ENCODE measurements at regions not wholly inside any gene's neighbourhood (a gene's known extent, or its start where the extent isn't known, plus 50 kb on each side); places are given as distances from the start of the nearest gene placed in this dataset.

DNA sequence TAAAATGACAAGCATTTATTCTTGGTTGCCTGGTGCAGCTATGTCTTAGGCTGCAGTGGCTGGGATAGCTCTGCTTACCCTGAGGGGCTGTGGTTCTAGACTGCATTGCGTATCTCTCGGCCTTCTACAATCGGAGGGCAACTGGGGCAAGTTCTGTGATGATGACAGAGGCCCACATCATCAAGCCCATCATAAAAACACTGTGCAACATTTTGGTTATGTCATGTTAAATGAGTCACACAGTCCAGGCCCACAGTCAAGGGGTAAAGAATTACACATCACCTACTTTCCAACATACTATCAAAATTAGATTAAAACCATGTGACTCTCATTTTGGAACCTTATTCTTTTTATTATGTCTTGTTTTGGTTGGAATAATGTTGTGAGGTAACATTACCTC is 120.2 kb upstream of the GUCY1A1 start:
- DNase-seq: no peak

DNA sequence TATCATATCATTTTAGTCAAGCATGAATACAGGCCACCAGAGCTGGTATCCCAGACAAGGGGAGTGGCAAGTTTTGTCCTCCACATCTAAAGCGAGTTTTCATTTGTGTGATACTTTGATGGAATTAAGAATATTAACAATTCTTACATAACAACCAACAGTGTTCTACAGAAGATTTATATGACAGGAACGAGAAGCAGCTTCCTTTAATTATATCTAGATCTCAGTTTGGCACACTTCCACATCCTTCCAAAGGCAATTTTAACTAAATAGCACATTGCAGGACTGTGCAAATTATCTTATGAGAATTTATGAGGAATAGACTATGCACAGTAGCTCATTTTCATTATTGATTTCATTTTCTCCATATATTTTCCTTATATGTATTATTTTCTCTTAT is 121.2 kb upstream of the GUCY1A1 start:
- no peak for DNase-seq

DNA sequence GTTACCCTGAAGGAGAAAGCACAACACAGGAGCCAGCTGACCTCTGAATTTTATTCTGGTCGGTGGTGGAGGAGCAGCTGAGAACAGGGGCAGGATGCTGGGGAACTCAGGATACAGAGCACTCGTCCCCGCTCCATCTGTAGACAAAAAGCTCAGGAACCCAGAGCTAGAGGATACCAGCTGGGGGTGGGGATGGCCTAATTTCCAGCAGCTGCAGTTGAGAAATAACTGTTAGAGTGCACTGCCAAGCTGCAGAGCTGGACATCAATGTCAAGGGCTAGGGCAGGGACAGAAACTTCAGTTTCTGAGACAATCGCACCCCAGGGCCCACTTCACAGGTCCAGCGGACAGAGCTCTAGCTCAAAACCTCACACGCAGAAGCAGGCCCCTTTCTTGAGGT is 122.1 kb upstream of the GUCY1A1 start:
- DNase-seq: no peak

DNA sequence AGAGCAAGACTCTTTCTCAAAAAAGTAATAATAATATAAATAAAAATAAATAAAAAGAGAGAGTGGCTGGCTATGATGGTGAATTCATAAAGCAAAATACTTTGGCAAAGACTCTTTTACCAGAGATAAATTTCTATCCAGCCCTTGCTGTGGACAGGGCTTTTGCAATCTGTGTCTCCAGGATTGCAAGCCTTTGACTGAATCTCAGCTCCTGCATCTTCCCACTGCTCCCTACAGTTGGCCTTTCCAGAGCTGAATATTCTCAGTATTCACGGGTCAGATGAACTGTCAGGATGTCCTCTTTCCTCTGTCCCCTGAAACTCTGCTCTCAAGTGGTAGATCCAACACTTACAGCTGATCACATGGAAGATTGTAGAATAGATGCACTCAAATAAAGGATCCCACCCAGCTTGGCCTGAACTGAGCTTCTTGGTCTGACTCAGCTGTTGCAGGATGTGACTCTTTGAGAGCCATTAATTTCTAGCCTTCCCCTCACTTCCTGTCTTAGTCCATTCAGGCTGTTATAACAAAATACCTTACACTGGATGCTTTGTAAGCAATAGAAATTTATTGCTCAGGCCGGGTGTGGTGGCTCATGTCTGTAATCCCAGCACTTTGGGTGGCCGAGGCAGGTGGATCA is 123.4 kb upstream of the GUCY1A1 start:
- DNase-seq: no peak

DNA sequence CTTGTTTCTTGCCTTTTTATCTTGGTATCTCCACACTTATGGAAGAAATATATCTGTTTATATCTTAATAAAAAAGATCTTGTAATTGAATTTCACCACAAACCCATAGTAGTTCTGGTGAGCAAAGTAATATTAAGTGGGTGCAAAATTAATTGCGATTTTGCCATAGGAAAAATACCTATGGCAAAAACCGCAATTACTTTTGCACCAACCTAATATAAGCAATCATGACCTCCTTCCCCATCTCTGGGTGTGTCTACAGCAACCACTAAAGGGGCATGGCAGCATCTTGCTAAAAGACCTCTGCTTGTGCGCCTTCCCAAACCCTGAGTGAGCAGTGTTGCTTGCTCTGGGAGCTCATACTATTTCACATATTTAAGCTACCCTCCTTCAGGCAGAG is 124.2 kb upstream of the GUCY1A1 start:
- no peak for DNase-seq

DNA sequence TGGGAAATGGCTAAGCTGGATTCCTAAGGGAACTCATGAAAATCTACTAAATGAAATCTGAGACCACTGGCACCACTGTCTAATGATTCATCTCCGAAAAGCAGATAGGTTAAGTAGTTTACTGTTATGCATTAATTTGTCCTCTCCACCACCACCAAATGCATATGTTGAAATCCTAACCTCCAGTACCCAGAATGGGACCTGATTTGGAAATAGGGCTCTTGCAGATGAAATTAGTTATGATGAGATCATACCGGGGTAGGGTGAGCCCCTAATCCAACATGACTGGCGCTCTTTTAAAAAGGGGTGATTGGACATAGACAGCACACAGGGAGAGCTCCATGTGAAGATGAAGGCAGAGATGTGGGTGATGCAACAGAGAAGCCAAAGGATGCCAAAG is 124.9 kb upstream of the GUCY1A1 start:
- DNase-seq: no peak

DNA sequence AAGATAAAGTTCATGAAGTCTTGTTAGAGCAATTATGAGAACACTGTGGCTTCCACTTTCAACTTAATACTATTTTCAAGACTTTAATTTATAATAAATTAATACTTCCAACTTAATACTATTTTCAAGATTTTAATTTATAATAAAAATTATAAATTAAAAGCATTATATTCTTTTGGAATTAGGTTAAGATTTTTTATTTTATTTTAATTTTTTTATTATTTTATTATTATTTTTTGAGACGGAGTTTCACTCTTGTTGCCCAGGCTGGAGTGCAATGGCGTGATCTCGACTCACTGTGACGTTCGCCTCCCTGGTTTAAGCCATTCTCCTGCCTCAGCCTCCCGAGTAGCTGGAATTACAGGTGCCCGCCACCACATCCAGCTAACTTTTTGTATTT is 126.0 kb upstream of the GUCY1A1 start:
- DNase-seq: no peak

DNA sequence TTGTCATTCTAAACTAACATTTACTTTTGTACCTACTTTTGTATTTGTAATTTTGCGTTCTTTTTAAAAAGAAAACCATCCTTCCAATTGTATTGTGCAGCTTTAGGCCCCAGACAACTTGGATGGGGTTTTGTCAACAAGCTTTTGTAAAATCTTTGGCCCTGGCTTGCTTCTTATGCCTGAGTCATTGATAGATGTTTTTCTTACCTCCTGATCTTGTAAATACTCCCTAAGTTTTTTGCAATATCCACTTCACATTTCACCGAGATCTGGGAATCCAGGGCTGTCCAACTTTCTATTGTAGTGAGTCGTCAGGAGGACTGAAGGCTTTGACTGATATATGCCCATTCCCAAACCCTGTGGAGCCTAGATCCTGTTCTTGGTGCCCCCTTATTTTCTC is 126.9 kb upstream of the GUCY1A1 start:
- no peak for DNase-seq

DNA sequence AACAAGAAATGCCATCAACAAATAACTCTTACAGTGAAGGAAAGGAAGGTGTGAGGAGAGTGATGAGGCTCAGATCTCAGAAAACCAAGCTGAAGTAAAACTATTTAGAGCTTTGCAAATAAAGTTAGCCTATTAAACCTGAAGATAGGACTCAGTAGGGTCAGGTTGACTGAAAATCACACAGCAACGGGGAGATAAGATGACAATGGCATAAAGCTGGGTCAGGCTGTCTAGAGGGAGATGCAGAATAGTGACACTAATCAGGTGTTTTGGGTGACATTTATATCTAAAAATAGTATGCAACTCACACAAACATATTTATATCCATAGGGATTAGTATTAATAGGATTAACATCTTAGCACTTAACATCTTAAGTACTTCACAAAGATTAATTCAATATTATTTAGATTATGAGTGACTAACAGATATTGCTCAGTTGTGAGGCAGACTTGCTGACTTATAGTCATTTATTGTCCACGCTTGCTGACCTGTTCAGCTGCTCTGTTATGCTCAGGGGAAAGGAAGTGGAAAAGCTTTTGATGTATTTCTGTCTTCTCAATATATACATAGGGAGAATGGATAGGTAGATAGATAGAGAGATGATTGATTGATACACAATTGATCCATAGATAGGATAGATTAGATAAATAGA is 130.7 kb upstream of the GUCY1A1 start:
- DNase-seq: no peak

DNA sequence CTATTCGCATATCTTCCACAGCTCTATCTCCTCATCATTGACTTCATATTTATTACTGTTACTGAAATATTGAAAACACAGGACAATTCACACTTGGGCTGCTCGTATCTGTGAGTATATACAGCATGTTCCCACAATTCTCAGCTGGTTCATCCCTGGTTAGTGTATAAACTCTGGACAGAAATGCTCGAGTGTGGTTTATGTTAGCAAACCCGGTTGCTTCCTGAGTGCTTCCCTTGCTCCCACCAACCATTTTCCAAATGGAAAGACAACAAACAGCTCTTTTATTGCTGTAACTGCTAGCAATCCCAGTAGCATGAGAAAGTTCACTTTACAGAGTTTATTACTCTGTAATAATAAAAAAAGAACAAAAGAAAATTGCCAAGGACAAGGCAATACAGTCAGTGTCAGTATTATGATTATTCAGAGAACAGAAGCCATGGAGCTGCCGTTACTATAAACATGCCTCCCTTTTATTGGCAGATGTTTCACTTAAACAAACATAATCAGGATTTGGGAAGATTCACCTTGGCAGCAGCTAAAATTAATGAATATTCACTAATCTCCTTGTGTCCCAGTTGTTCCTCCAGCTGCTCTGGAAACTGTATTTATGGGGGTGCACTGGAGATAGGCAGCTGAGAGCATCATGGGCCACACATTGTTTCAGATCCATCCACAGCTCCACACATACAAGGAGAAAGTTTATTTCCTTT is 134.1 kb upstream of the GUCY1A1 start:
- no peak for DNase-seq

DNA sequence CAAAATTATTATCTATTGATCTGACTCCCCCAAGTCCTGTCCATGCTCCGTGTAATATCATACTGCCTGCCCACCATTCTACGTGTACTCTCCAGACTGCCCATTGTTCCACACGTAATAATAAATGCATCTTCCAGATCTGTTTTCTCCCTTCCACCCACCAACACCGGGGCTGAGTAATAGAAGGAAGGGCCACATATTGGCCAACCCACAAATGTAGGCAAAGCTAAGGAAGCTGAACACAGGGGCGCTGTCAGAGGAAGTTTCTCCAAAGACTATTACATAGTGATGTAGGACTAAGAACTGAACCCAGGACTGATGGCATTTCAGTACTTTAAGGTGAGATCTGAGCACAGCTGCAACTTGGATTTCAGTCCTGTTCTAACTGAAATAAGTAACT is 135.8 kb upstream of the GUCY1A1 start:
- no peak for DNase-seq

DNA sequence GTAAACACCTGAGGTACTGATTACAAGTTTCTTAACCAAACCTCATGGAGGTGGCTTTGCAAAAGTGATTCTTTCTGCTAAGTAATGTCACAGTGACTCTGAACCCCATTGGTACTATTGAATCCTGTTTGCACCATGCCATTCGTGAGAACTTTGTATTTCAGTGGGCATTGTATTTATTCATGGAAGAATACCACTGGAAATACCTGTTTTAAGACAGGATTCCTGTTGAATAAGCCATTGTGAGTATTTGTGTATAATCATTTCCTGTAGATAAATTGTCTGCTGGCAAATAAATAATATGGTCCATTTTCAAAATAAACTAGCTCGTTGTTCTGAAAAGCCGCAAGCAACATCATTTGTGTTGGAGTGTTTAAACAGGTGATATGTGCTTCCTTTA is 136.4 kb upstream of the GUCY1A1 start:
- DNase-seq: no peak

DNA sequence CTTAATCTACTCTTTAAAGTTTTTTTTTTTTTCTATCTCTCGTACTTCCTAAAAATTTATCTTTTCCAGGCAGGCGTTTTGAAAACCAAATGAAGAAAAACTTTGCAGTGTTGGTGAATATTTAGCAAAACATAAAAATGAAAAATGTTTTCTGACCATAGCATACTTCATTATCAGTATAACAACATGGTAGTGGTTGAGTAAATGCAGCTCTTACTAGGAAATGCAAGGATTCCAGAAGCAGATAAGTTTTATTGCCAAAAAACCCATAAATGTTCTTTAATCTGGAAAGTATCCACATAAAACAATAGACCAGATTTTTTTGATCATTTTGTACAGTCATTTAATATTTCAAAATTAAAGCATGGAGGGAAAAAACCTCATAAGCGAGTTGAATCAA is 136.9 kb upstream of the GUCY1A1 start:
- no peak for DNase-seq

DNA sequence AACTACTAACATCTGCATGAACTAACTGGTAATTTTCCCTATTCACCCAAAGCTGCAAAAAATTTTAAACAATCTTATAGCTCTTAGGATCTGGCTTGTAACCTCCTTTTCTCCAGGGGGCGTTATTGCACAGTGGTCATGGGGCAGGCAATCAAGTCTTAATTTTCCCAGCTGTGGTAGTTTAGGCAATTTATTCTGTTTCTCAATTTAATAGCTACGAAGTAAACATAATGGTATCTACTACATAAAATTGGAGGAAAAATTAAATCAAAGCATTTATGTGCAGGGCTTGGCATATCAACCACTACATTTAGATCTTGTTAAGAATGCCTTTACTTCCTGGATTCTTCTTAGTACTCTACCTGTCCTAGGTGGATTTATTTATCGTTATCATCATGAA is 137.4 kb upstream of the GUCY1A1 start:
- DNase-seq: peak; percentile 26

DNA sequence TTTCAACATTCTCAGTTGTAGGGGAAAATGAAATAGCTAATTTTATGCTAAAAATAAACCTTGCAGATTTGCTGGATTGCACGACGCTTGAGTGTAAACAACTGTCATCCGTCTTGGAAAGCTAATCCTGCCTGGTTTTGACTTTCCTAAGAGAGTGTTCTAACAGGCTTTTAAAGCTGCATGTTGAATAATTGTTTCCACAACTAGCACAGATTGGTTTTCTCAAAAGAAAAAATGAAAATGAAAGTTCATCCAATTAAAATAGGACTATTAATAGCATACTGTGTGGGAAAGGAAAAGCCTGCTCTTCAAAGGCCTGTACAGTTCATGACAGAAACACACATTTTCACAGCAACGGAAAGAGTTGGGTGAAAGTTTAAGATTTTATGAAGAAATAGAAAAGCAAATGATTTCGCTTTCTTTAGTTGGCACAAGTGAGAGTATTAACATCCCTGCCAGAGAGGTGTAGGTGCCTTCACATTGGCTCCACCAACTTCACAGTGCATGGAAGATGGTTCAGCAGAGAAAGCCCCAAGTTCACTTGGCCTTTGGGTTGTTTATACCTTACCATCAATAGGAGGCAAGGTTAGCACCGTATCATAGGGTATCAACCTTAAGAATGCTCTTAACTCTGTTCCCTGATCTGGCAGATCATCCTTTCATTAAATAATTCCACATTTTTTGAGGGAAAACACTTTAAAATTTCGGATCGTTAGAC is 140.0 kb upstream of the GUCY1A1 start:
- DNase-seq: no peak

DNA sequence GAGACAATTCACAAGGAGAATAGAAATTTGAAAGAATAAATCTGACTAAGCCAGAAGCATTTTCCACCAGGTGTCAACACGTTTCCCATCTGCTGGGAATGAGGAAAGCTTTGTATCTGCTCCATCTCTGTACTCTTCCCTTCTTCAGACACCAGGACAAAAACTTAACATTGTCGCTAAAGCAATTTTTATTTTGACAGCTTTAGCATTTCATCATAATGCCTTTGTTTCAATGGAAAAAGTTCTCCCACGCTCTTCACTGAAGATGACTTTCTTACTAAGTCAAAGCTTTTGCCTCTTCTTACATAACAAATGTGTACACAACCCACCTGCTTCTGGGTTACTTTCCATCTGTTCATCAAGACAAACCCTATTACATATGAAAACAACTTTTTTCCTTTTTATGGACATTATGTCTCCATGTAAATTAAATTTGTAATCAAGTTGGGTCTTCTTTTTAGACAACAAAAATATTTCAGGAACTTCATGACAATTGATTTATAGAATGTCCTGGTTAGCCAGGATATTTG is 141.7 kb upstream of the GUCY1A1 start:
- DNase-seq: no peak

DNA sequence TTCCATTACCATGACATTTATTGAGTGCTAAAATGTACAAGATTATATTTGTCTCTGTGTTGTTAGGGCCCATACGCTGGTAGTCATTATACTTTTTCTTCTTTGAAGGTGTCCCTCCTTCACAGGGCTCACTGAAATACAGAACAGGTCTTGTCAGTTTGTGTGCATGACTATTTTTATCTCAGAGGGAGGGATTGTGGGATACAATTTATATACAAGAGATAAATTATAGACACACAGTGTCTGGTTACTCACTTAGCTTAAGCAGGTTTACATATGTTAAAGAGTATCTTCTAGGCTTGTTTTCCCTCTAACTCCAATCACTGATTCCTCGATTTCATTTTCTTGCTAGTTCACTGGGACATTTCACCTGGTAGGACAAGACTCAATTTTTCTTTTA is 143.3 kb upstream of the GUCY1A1 start:
- DNase-seq: no peak

DNA sequence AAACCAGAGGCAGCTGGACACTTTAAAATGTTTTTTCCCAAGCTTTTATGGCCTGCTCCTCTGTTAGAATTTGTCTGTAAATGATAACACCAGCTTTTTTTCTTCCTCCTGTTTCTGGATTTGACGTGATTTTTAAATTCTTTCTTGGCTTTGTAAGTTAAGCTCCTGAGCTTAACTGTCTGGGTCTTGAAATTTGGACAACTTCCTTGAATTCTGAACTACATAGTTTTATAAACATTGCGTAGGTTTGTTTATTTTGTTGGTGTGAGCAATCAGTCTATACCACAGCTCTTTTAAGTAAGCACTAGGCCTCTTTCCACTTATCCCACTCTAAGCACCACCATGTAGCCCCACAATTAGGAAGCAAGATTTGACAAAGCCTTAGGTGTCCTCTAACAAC is 144.4 kb upstream of the GUCY1A1 start:
- no peak for DNase-seq

DNA sequence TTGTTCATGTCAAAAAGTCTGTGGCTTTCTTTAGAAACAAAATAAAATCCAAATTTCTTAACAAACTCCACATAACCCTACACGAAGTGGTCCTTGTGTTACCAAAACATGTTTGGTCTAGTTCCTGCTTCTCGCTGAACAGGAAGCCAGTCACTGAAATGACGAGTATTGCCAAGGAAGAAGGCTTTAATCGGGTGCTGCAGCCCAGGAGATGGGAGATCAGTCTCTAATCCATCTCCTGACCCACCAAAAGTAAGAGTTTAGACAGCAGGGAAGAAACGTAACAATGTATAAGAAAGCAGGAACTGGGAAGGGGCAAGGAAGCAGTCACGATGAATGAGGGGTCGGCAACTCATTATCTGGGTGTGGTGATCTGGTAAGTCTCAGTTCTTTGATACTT is 144.6 kb upstream of the MAP9 start:
- DNase-seq: no peak

DNA sequence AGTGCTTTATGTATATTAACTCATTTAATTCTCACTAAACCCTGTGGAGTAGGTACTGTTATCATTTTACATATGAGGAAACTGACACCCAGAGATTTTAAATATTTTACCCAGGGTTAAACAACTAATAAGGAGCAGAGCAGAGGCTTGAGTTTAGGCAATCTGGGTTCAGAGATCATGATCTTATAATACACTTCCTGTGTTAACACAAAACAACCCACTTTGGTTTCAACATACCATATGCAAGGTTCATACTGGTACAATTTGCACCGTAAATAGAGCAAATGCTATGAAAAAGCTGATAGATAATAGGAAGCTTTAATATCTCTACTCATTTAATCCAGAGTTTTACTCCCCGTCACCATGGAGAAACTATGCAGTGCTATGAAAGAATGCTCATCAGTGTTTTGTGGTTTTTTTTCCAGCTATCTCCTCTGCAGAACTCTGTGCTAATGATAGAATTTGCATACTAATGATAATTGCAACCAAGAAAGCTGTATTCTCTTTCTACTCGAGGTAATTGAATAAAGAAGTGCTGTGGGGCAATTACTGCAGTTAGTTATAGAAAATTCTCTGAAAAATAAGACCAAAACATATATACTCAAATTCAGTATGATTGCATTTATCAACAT is 138.8 kb upstream of the MAP9 start:
- no peak for DNase-seq

DNA sequence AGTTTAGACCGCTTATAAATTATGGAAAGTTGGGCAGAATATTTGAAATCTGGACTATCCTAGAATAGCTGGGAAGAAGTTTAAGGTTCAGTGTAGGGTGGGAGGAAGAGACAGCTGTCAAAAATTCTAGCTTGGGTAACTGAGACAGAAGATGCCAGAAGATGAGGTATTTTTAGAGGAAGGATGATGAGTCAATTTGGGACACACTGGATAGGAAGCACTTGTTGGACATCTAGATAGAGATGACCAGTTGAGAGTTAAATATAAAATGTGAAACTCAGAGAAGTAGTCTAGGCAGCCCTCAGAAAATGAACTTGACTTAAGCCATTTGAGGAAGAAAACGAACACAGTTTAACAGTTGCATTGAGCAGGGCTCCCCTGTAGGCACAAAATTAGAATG is 137.9 kb upstream of the MAP9 start:
- no peak for DNase-seq

DNA sequence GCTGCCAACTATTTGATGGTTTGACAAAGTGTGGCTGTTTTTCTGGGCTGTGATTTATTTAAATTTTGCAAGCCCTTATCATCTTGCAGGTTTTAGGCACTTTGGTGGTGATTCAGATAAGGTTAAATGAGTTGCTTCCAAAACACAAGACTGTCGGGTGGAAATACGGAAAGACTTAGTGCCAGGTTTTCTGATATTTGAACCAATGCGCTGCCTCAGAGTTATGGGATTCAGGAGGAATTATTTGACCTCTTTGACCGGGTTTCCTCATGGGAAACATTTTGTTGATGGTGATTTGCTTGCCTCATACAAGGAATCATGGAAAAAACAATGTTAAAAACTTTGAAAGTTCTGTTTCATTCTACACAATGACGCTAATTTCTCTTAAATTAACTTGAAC is 136.1 kb upstream of the MAP9 start:
- no peak for DNase-seq

DNA sequence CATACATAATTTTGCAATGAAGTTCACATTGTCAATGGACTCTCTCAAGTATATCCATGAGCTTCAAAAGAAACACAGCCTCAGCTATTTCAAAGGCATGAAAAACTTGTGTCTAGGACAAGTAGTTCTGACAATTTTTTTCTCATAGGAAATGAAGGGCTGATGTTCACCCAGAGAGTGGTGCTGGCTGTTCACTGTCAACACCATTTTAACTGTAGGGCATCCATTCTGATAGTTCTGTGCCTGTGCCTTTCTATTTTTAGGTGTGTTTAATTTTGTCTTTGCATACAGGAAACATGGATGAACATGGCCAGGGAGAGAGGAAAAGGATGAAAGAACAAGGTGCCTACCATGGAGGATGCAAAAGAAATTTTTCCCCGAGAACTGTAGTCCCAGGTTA is 135.3 kb upstream of the MAP9 start:
- no peak for DNase-seq
